SK-N-SH (cell line): ENCODE measurements at regions not wholly inside any gene's neighbourhood (a gene's known extent, or its start where the extent isn't known, plus 50 kb on each side); places are given as distances from the start of the nearest gene placed in this dataset.

Experiments used
- POLR2AphosphoS5 ChIP-seq: IDR thresholded peaks from 2 replicates; pipeline ENCODE4 v1.6.1; 2012; ENCODE audit warnings: low read depth, low read length
- YY1 ChIP-seq: IDR thresholded peaks from 2 replicates; pipeline ENCODE4 v1.4.0; 2012; ENCODE audit warnings: low read depth, mild to moderate bottlenecking

DNA sequence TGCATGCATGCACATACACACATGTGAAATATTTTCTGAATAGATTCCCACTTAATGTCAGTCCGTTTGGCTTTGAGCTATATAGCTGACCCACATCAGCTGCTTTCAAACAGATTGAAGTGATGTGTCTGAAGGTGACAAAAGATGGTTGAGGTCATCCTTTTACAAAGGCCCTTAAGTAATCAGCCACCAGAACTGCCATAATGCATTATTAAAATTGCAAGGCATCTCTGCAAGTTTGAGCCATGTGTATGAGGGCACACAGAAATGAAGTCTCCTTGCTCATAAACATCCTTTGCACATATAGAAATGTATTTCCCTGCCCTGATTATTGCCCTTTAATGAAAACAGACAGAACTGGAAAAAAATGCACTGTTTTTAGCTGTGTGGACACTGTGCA, 1043.0 kb upstream of the C9orf72 start:
- TF ChIP-seq YY1 (no peak), POLR2AphosphoS5 (no peak)
